Neural crest cell (in vitro differentiated cells): ENCODE measurements at regions not wholly inside any gene's neighbourhood (a gene's known extent, or its start where the extent isn't known, plus 50 kb on each side); places are given as distances from the start of the nearest gene placed in this dataset.
"Not testable (repeated sequence)": the region's sequence is repeated elsewhere in the genome, so short reads cannot be mapped to it uniquely, and the experiment has no call there.

Experiments used
- DNase-seq: peaks from one replicate; pipeline ENCODE4 v3.0.0; 2021; ENCODE audit warnings: low read depth, mixed read lengths, low spot score
- H3K27ac Mint-ChIP-seq: one replicate; pipeline ENCODE4 v1.8.0; 2021; ENCODE audit warnings: mild to moderate bottlenecking, mixed read lengths; ENCODE audit not compliant: unreplicated experiment
- H3K27me3 Mint-ChIP-seq: 2 replicates; pipeline ENCODE4 v1.8.0; 2021; ENCODE audit warnings: low read depth, mild to moderate bottlenecking, mixed read lengths
- H3K36me3 Mint-ChIP-seq: 2 replicates; pipeline ENCODE4 v1.8.0; 2021; ENCODE audit warnings: low read depth, mild to moderate bottlenecking, mixed read lengths
- H3K4me1 Mint-ChIP-seq: 2 replicates; pipeline ENCODE4 v1.8.0; 2021; ENCODE audit warnings: mixed read lengths
- H3K4me3 Mint-ChIP-seq: one replicate; pipeline ENCODE4 v1.8.0; 2021; ENCODE audit warnings: mild to moderate bottlenecking, mixed read lengths
- H3K9me3 Mint-ChIP-seq: 2 replicates; pipeline ENCODE4 v1.8.0; 2021; ENCODE audit warnings: mixed read lengths
- CTCF ChIP-seq: fragments of 200-600 bp; sonication (generic); conservative IDR thresholded peaks from 2 replicates; pipeline ENCODE4 v1.5.0; 2021; ENCODE audit warnings: antibody characterized with exemption, mild to moderate bottlenecking

DNA sequence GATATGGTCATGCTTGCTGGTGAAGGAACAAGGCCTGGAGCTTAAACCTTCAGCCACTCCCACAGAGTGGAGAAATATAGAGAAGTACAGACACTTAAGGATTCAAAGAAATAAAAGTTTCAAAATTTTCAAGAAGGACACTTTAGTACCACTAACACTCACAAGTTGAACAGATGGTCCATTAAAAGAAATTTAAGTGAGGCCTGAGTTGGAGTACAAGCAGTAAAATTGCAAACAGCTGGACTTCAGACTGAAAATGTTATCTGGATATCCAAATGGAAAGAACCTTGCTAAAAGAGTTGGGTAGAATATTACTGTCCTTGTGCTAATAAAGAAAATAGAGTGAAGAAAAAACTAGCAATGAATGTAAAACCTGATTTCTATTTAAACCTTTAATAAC is 397.1 kb upstream of the KCNMB2 start:
- H3K9me3 Mint-ChIP-seq, result peaks cover 9% of the 10 kb centered on the region
- no peak for TF ChIP-seq CTCF
- H3K36me3 Mint-ChIP-seq, result peaks cover 2% of the 10 kb centered on the region

GRCh38 chr3:178140531-178141304 is 395.5 kb upstream of the KCNMB2 start:
- no peak for DNase-seq
- Mint-ChIP-seq H3K9me3 (peaks cover 6% of the 10 kb centered on the region), H3K36me3 (no peaks in the 10 kb centered on the region), H3K27ac (no peak overlapping the region), H3K27me3 (no peaks in the 10 kb centered on the region), H3K4me1 (peaks cover 10% of the 10 kb centered on the region), H3K4me3 (no peak overlapping the region)
- TF ChIP-seq CTCF, result no peak

More for the DNA sequence above, 397.1 kb upstream of the KCNMB2 start:
- Mint-ChIP-seq H3K27me3 (no peaks in the 10 kb centered on the region), H3K27ac (no peak overlapping the region), H3K4me1 (peaks cover 10% of the 10 kb centered on the region), H3K4me3 (no peak overlapping the region)
- DNase-seq, result no peak

DNA sequence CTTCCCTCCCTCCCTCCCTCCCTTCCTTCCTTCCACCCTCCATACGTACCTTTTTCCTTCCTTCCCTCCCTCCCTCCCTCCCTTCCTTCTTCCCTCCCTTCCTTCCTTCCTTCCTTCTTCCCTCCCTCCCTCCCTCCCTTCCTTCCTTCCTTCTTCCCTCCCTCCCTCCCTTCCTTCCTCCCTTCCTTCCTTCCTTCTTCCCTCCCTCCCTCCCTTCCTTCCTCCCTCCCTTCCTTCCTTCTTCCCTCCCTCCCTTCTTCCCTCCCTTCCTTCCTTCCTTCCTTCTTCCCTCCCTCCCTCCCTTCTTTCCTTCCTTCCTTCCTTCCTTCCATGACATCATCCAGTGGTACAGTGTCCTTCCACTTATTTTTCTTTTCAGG is 394.9 kb upstream of the KCNMB2 start:
- not testable (repeated sequence) for H3K27ac Mint-ChIP-seq, DNase-seq, H3K9me3 Mint-ChIP-seq, H3K36me3 Mint-ChIP-seq, H3K27me3 Mint-ChIP-seq, H3K4me3 Mint-ChIP-seq
- H3K4me1 Mint-ChIP-seq, result peaks cover 12% of the 10 kb centered on the region

DNA sequence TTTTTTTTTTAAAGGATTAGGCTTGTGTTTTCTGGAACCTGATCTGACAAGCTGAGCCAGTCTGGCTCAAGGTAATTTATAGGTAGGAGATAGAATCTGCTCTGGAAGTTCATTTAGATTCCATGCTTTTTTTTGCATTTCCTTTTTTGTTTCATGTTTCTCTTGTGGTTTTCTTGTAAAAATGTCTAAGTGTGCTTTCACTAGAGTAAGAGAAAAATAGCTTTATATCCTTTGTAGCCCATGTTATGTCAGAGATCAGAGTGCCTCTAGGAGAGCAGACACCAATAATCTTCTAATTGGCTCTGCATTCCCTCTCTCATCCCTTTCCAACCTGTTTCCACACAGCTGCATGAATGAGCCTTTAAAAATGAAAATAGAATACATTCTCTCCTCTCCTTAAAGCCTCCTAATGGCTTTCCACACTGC is 389.8 kb upstream of the KCNMB2 start:
- no peak for DNase-seq
- no peaks in the 10 kb centered on the region for H3K36me3 Mint-ChIP-seq
- no peak overlapping the region for H3K27ac Mint-ChIP-seq
- no peaks in the 10 kb centered on the region for H3K27me3 Mint-ChIP-seq
- no peak for TF ChIP-seq CTCF
- peaks cover 8% of the 10 kb centered on the region for H3K9me3 Mint-ChIP-seq
- H3K4me1 Mint-ChIP-seq, result peaks cover 4% of the 10 kb centered on the region
- H3K4me3 Mint-ChIP-seq, result no peak overlapping the region

DNA sequence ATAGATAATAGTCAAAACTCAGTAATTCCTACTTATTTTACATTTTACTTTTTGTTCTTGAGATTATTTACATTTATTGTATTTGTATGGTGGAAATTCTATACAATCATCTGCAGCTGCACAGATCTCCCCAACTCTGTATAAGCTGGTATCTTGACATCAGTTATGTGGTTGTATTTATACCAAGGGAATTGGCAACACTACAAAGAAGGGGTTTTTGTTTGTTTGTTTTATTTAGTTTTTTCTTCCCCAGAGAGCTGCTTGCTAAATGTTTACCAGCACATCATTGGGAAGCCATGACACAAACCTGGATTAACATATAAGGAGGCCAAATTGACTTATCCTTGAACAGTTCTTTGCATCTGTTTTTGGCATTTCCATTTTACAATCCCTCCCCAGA is 389.2 kb upstream of the KCNMB2 start:
- TF ChIP-seq CTCF, result no peak
- H3K9me3 Mint-ChIP-seq, result peaks cover 2% of the 10 kb centered on the region
- no peak overlapping the region for H3K27ac Mint-ChIP-seq
- H3K4me1 Mint-ChIP-seq, result peaks cover 7% of the 10 kb centered on the region
- H3K27me3 Mint-ChIP-seq, result no peaks in the 10 kb centered on the region
- no peaks in the 10 kb centered on the region for H3K36me3 Mint-ChIP-seq
- no peak overlapping the region for H3K4me3 Mint-ChIP-seq
- DNase-seq, result no peak

DNA sequence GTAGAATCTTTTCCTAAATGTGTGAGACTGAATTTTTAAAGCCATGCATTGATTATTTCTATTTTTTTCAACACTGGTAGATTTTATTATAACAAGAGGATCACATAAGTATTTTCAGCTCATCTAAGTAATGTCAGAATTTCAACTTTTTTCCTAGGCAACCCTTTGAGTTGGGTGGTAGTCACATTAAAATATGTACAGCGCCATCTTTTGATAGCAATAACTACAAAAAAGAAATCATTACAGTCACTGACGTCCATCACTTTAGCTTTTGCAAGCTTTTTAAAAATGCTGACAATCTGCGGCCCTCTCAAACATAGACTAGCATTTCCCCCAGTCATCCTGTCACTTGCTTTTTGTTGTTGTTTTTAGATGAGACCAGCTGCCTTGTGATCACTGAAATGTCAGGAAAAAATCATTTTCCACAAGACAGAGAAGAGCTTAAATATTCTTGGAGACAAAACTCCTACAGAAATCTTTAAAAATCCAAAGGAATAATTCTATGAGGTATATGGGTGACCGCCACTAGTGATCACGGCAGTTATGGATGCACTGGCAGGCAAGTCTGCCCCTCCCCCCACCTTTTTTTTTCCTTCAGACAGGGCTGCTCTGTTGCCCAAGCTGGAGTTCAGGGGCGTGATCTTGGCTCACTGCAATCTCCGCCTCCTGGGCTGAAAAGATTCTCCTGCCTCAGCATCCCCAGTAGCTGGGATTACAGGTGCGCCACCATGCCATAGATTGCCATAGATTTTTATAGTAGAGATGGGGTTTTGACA is 384.0 kb upstream of the KCNMB2 start:
- no peak for DNase-seq
- Mint-ChIP-seq H3K4me3 (no peak overlapping the region), H3K4me1 (peaks cover 8% of the 10 kb centered on the region), H3K27me3 (no peaks in the 10 kb centered on the region), H3K27ac (no peak overlapping the region), H3K36me3 (no peaks in the 10 kb centered on the region), H3K9me3 (peaks cover 2% of the 10 kb centered on the region)
- TF ChIP-seq CTCF, result no peak
